Endothelial cell of umbilical vein (primary cell): ENCODE measurements at regions not wholly inside any gene's neighbourhood (a gene's known extent, or its start where the extent isn't known, plus 50 kb on each side); places are given as distances from the start of the nearest gene placed in this dataset.

Source experiments
- BruUV-seq: library from RNA; stranded (reverse); fragments of 400-500 nt; replicated peaks from 2 replicates; lab custom pipeline; 2021; lab: Mats Ljungman, UMichigan
- CTCF ChIA-PET: fragments of 300-600, 350-600 bp; sonication (Branson Sonifier 250); formaldehyde crosslinking; loops from one replicate; lab custom pipeline; 2021; ENCODE audit warnings: antibody characterized with exemption, inconsistent platforms; lab: Charles Lee
- POLR2A ChIA-PET: fragments of 300-600, 350-600 bp; sonication (Branson Sonifier 250); formaldehyde crosslinking; loops from one replicate; lab custom pipeline; 2021; ENCODE audit warnings: antibody characterized with exemption, inconsistent platforms; lab: Charles Lee
- DNase-seq: peaks from one replicate; pipeline ENCODE4 v3.0.0-alpha.2; 2011; ENCODE audit warnings: low read depth, low spot score
- FAIRE-seq: peaks from 2 replicates; lab custom pipeline; 2011; peaks lifted over from hg19 to GRCh38; lab: Jason Lieb, UNC
- H2AFZ ChIP-seq: 2 replicates; pipeline ENCODE4 v1.6.0; 2012; ENCODE audit warnings: low read depth, low read length, control low read depth, inconsistent platforms
- H3K27ac ChIP-seq: 2 replicates; pipeline ENCODE4 v1.5.1; 2011; ENCODE audit warnings: low read depth, mild to moderate bottlenecking, control low read depth, low read length, moderate library complexity; ENCODE audit not compliant: insufficient read depth
- H3K27me3 ChIP-seq, 2 experiments: 2 replicates each; pipeline versions ENCODE4 v1.6.0 to v1.6.1; 2011; ENCODE audit warnings: low read length in 2 of 2, mixed read lengths in 1 of 2; ENCODE audit not compliant: control insufficient read depth in 2 of 2, insufficient read depth in 2 of 2
- H3K36me3 ChIP-seq, 2 experiments: 2 replicates in 1 of 2; 3 replicates in 1 of 2; pipeline ENCODE4 v1.5.1; 2011; ENCODE audit warnings: low read length in 2 of 2, mild to moderate bottlenecking in 1 of 2, moderate library complexity in 1 of 2; ENCODE audit not compliant: control insufficient read depth in 2 of 2, insufficient read depth in 2 of 2; ENCODE audit errors: extremely low read depth in 1 of 2
- H3K4me1 ChIP-seq: 3 replicates; pipeline ENCODE4 v1.5.1; 2011; ENCODE audit warnings: mild to moderate bottlenecking, low read length; ENCODE audit not compliant: control insufficient read depth, insufficient read depth; ENCODE audit errors: extremely low read depth
- H3K4me2 ChIP-seq: 2 replicates; pipeline ENCODE4 v1.6.1; 2011; ENCODE audit warnings: low read length, control low read depth, mixed read lengths; ENCODE audit not compliant: insufficient read depth
- H3K4me3 ChIP-seq, 3 experiments: fragments of 200-600 bp in 1 of 3; sonication (generic), shearing (Covaris generic) in 1 of 3; replicated peaks in 1 of 3; 2 replicates each; pipeline ENCODE4 v1.5.1; 2011 to 2016; ENCODE audit warnings: control low read depth in 3 of 3, low read length in 3 of 3, mild to moderate bottlenecking in 2 of 3, inconsistent platforms in 1 of 3, low read depth in 1 of 3, moderate library complexity in 1 of 3; ENCODE audit not compliant: insufficient read depth in 1 of 3
- H3K79me2 ChIP-seq: 2 replicates; pipeline ENCODE4 v1.6.0; 2012; ENCODE audit warnings: low read length, inconsistent platforms; ENCODE audit not compliant: control insufficient read depth, insufficient read depth
- H3K9ac ChIP-seq: replicated peaks from 2 replicates; pipeline ENCODE3; 2011; ENCODE audit warnings: low read length, control low read depth; ENCODE audit not compliant: insufficient read depth; ENCODE audit errors: extremely low read depth
- H3K9me1 ChIP-seq: replicated peaks from 3 replicates; pipeline ENCODE4 v1.6.0; 2011; ENCODE audit warnings: mild to moderate bottlenecking, low read length; ENCODE audit not compliant: control insufficient read depth, insufficient read depth; ENCODE audit errors: extremely low read depth
- H3K9me3 ChIP-seq: replicated peaks from 2 replicates; pipeline ENCODE4 v1.5.1; 2012; ENCODE audit warnings: low read length, inconsistent platforms; ENCODE audit not compliant: control insufficient read depth, insufficient read depth
- H4K20me1 ChIP-seq: replicated peaks from 2 replicates; pipeline ENCODE3; 2011; ENCODE audit warnings: mild to moderate bottlenecking, low read length; ENCODE audit not compliant: control insufficient read depth, insufficient read depth; ENCODE audit errors: extremely low read depth
- EZH2 ChIP-seq: IDR thresholded peaks from 2 replicates; pipeline ENCODE4 v1.6.1; 2012; ENCODE audit warnings: borderline replicate concordance, low read depth, mild to moderate bottlenecking, moderate library complexity, low read length, inconsistent platforms; ENCODE audit not compliant: severe bottlenecking
- FOS ChIP-seq: IDR thresholded peaks from 2 replicates; pipeline ENCODE4 v1.6.1; 2011; ENCODE audit warnings: mild to moderate bottlenecking, low read length, moderate library complexity, borderline replicate concordance; ENCODE audit not compliant: insufficient read depth
- GATA2 ChIP-seq: IDR thresholded peaks from 2 replicates; pipeline ENCODE4 v1.7.0; 2011; ENCODE audit warnings: low read depth, mild to moderate bottlenecking, moderate library complexity, mixed read lengths, low read length; ENCODE audit not compliant: insufficient read length, insufficient read depth
- JUN ChIP-seq: IDR thresholded peaks from 2 replicates; pipeline ENCODE4 v1.6.1; 2011; ENCODE audit warnings: borderline replicate concordance, low read depth; ENCODE audit not compliant: insufficient read length, insufficient read depth
- MYC ChIP-seq: IDR thresholded peaks from one replicate; pipeline ENCODE4 v1.6.1; 2011; ENCODE audit warnings: mild to moderate bottlenecking, low read depth, low read length
- POLR2A ChIP-seq: IDR thresholded peaks from 2 replicates; pipeline ENCODE4 v1.6.1; 2012; ENCODE audit warnings: low read depth, mild to moderate bottlenecking, control low read depth, low read length
- dilution Hi-C: fragments of 300-500 bp; cut with MboI; formaldehyde crosslinking; loops from one replicate; pipeline ENCODE4 v1.15.0; 2019; ENCODE audit warnings: low sequenced_read_pairs; ENCODE audit not compliant: extremely low pct_ligation_motif_present
- intact Hi-C: fragments of 100-400 bp; cut with micrococcal nuclease; formaldehyde crosslinking; loops from one replicate; pipeline ENCODE4 v1.10.0; 2022
- TF ChIP-seq, protein P1 (sequence below): IDR thresholded peaks from 2 replicates; pipeline ENCODE4 v1.6.1; 2011; ENCODE audit not compliant: insufficient read depth, insufficient read length

GRCh38 chr1:221839782-221840395 is 98.0 kb upstream of the DUSP10 start:
- Histone ChIP-seq H3K9me1 (no peaks in the 10 kb centered on the region), H3K4me2 (no peak overlapping the region), H4K20me1 (no peaks in the 10 kb centered on the region), H2AFZ (no peak overlapping the region), H3K9me3 (no peaks in the 10 kb centered on the region), H3K9ac (no peak overlapping the region), H3K4me3 (no peak overlapping the region), H3K79me2 (no peaks in the 10 kb centered on the region), H3K27ac (peak overlapping the region; percentile 4), H3K36me3 (no peaks in the 10 kb centered on the region), H3K4me1 (peaks cover 16% of the 10 kb centered on the region), H3K27me3 (no peaks in the 10 kb centered on the region)
- dilution Hi-C loops: no loop called here
- TF ChIP-seq EZH2 (no peak), GATA2 (peak; percentile 57), FOS (peak; percentile 69), MYC (no peak), JUN (peak; percentile 61)
- TF ChIP-seq, protein P1, sequence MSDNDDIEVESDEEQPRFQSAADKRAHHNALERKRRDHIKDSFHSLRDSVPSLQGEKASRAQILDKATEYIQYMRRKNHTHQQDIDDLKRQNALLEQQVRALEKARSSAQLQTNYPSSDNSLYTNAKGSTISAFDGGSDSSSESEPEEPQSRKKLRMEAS: peak; percentile 48
- CTCF ChIA-PET: interaction anchor here (0.8 kb wide), 1 partner anchor 11 kb away, joined by 3 read pairs; no protein-coding TSS in a partner anchor
- FAIRE-seq: peak; percentile 70
- intact Hi-C loops: loop anchor here (1.0 to 10.0 kb wide), 3 partner anchors 11 to 1025 kb away; no protein-coding TSS in a partner anchor
- BruUV-seq: no TSS peak
- peak; percentile 45 for DNase-seq
- POLR2A ChIA-PET: no interaction called here

- Histone ChIP-seq H3K4me3 (no peak overlapping the region), H3K4me1 (peaks cover 16% of the 10 kb centered on the region), H3K27me3 (no peaks in the 10 kb centered on the region), H3K27ac (no peak overlapping the region), H2AFZ (no peak overlapping the region), H3K9me1 (no peaks in the 10 kb centered on the region), H4K20me1 (no peaks in the 10 kb centered on the region), H3K9ac (no peak overlapping the region), H3K4me2 (no peak overlapping the region), H3K9me3 (no peaks in the 10 kb centered on the region), H3K79me2 (no peaks in the 10 kb centered on the region), H3K36me3 (no peaks in the 10 kb centered on the region)
- CTCF ChIA-PET: interaction anchor here (0.8 kb wide), 1 partner anchor 12 kb away, joined by 3 read pairs; no protein-coding TSS in a partner anchor
- no peak for FAIRE-seq
- BruUV-seq: no TSS peak
- intact Hi-C loops (no loop called here), dilution Hi-C loops (no loop called here)
- POLR2A ChIA-PET: no interaction called here
- TF ChIP-seq FOS (no peak), POLR2A (no peak), GATA2 (no peak), MYC (no peak), JUN (no peak)
- TF ChIP-seq, protein P1: no peak
- DNase-seq: no peak
Measured at GRCh38 chr1:221839321-221839720, 97.4 kb upstream of the DUSP10 start.
